ENCODE measurements at regions not wholly inside any gene's neighbourhood (a gene's known extent, or its start where the extent isn't known, plus 50 kb on each side); places are given as distances from the start of the nearest gene placed in this dataset.

GRCh38 chr15:95368191-95368590 is 962.3 kb upstream of the NR2F2 start:
- no peak for ATAC-seq (ENCODE audit: insufficient read depth, low read depth)
- Histone ChIP-seq H3K4me3 (ENCODE audit: low read depth in 1 of 2, low read length in 2 of 2) (no peak overlapping the region), H3K9me3 (ENCODE audit: insufficient read depth, low read length, severe bottlenecking) (no peaks in the 10 kb centered on the region), H3K27ac (ENCODE audit: low read length) (no peak overlapping the region), H3K36me3 (ENCODE audit: insufficient read depth, low read length) (no peaks in the 10 kb centered on the region), H3K79me2 (ENCODE audit: insufficient read depth, low read length) (no peaks in the 10 kb centered on the region), H3K4me2 (ENCODE audit: insufficient read depth, low read length) (no peak overlapping the region), H4K20me1 (ENCODE audit: insufficient read depth, low read length) (no peaks in the 10 kb centered on the region), H3K27me3 (ENCODE audit: insufficient read depth, low read length, poor library complexity) (peaks cover 2% of the 10 kb centered on the region), H3K4me1 (ENCODE audit: insufficient read depth, low read length) (no peaks in the 10 kb centered on the region), H2AFZ (ENCODE audit: low read depth, low read length) (no peak overlapping the region), H3K9ac (ENCODE audit: low read depth, low read length) (no peak overlapping the region)
- no peak for TF ChIP-seq EZH2 (IDR thresholded peaks at IDR 0.05; ENCODE audit: borderline replicate concordance, low read depth, low read length, severe bottlenecking)
- TF ChIP-seq CTCF (IDR thresholded peaks at IDR 0.05; ENCODE audit: borderline replicate concordance, extremely low read depth, low read length, poor library complexity, severe bottlenecking), result no peak
- no peak for DNase-seq

GRCh38 chr15:95368755-95369601 is 961.5 kb upstream of the NR2F2 start:
- Histone ChIP-seq H2AFZ (ENCODE audit: low read depth, low read length) (no peak overlapping the region), H3K4me3 (ENCODE audit: low read depth in 1 of 2, low read length in 2 of 2) (no peak overlapping the region), H3K27ac (ENCODE audit: low read length) (no peak overlapping the region), H4K20me1 (ENCODE audit: insufficient read depth, low read length) (no peaks in the 10 kb centered on the region), H3K36me3 (ENCODE audit: insufficient read depth, low read length) (no peaks in the 10 kb centered on the region), H3K9ac (ENCODE audit: low read depth, low read length) (no peak overlapping the region), H3K27me3 (ENCODE audit: insufficient read depth, low read length, poor library complexity) (peaks cover 2% of the 10 kb centered on the region), H3K4me2 (ENCODE audit: insufficient read depth, low read length) (no peak overlapping the region), H3K9me3 (ENCODE audit: insufficient read depth, low read length, severe bottlenecking) (no peaks in the 10 kb centered on the region), H3K4me1 (ENCODE audit: insufficient read depth, low read length) (no peaks in the 10 kb centered on the region), H3K79me2 (ENCODE audit: insufficient read depth, low read length) (no peaks in the 10 kb centered on the region)
- no peak for DNase-seq
- no peak for TF ChIP-seq CTCF (IDR thresholded peaks at IDR 0.05; ENCODE audit: borderline replicate concordance, extremely low read depth, low read length, poor library complexity, severe bottlenecking)
- no peak for TF ChIP-seq EZH2 (IDR thresholded peaks at IDR 0.05; ENCODE audit: borderline replicate concordance, low read depth, low read length, severe bottlenecking)
- ATAC-seq (ENCODE audit: insufficient read depth, low read depth), result no peak

- no peaks in the 10 kb centered on the region for H3K79me2 ChIP-seq (ENCODE audit: insufficient read depth, low read length)
- no peaks in the 10 kb centered on the region for H3K36me3 ChIP-seq (ENCODE audit: insufficient read depth, low read length)
- no peaks in the 10 kb centered on the region for H3K4me1 ChIP-seq (ENCODE audit: insufficient read depth, low read length)
- no peak overlapping the region for H3K27ac ChIP-seq (ENCODE audit: low read length)
- no peak overlapping the region for H3K9ac ChIP-seq (ENCODE audit: low read depth, low read length)
- TF ChIP-seq EZH2 (IDR thresholded peaks at IDR 0.05; ENCODE audit: borderline replicate concordance, low read depth, low read length, severe bottlenecking), result no peak
- TF ChIP-seq CTCF (IDR thresholded peaks at IDR 0.05; ENCODE audit: borderline replicate concordance, extremely low read depth, low read length, poor library complexity, severe bottlenecking), result no peak
- H3K9me3 ChIP-seq (ENCODE audit: insufficient read depth, low read length, severe bottlenecking), result no peaks in the 10 kb centered on the region
- DNase-seq (no peak), ATAC-seq (ENCODE audit: insufficient read depth, low read depth) (no peak)
- H4K20me1 ChIP-seq (ENCODE audit: insufficient read depth, low read length), result no peaks in the 10 kb centered on the region
- no peak overlapping the region for H3K4me3 ChIP-seq (ENCODE audit: low read depth in 1 of 2, low read length in 2 of 2)
- H2AFZ ChIP-seq (ENCODE audit: low read depth, low read length), result no peak overlapping the region
- no peak overlapping the region for H3K4me2 ChIP-seq (ENCODE audit: insufficient read depth, low read length)
- peaks cover 2% of the 10 kb centered on the region for H3K27me3 ChIP-seq (ENCODE audit: insufficient read depth, low read length, poor library complexity)
Observed at GRCh38 chr15:95370291-95370690, 960.2 kb upstream of the NR2F2 start.
